Central memory CD8-positive, alpha-beta T cell (primary cell): ENCODE measurements at regions not wholly inside any gene's neighbourhood (a gene's known extent, or its start where the extent isn't known, plus 50 kb on each side); places are given as distances from the start of the nearest gene placed in this dataset.

Experiments
- ATAC-seq: fragments of 150-1000 bp; cut with Tn5 transposase; replicated peaks from 2 replicates; pipeline ENCODE4 v1.10.0; 2022; ENCODE audit warnings: mild to moderate bottlenecking, moderate FRiP score, moderate number of reproducible peaks; ENCODE audit not compliant: poor library complexity, severe bottlenecking; ENCODE audit errors: extremely low read depth
- DNase-seq, 2 donors: peaks; one replicate each; pipeline ENCODE4 v3.0.0; 2021; ENCODE audit warnings: low spot score in 2 of 2
- H3K27ac Mint-ChIP-seq: one replicate; pipeline ENCODE4 v1.8.0; 2022; ENCODE audit warnings: low read depth, mild to moderate bottlenecking, moderate library complexity, mixed read lengths
- H3K27me3 Mint-ChIP-seq: one replicate; pipeline ENCODE4 v1.8.0; 2022; ENCODE audit warnings: mixed read lengths
- H3K36me3 Mint-ChIP-seq: one replicate; pipeline ENCODE4 v1.8.0; 2022; ENCODE audit warnings: mild to moderate bottlenecking, moderate library complexity, mixed read lengths; ENCODE audit not compliant: insufficient read depth
- H3K4me1 Mint-ChIP-seq: one replicate; pipeline ENCODE4 v1.8.0; 2022; ENCODE audit warnings: mixed read lengths
- H3K4me3 Mint-ChIP-seq: one replicate; pipeline ENCODE4 v1.8.0; 2022; ENCODE audit warnings: mild to moderate bottlenecking, moderate library complexity, mixed read lengths
- H3K9me3 Mint-ChIP-seq: one replicate; pipeline ENCODE4 v1.8.0; 2022; ENCODE audit warnings: mixed read lengths

- Mint-ChIP-seq H3K4me1 (peaks cover 5% of the 10 kb centered on the region), H3K9me3 (no peaks in the 10 kb centered on the region), H3K4me3 (no peak overlapping the region), H3K27ac (no peak overlapping the region), H3K36me3 (no peaks in the 10 kb centered on the region), H3K27me3 (peaks cover 23% of the 10 kb centered on the region)
- ATAC-seq (no peak), DNase-seq (no peak)
Measured at GRCh38 chr5:107063511-107063910, 607.2 kb downstream of the EFNA5 start.

DNA sequence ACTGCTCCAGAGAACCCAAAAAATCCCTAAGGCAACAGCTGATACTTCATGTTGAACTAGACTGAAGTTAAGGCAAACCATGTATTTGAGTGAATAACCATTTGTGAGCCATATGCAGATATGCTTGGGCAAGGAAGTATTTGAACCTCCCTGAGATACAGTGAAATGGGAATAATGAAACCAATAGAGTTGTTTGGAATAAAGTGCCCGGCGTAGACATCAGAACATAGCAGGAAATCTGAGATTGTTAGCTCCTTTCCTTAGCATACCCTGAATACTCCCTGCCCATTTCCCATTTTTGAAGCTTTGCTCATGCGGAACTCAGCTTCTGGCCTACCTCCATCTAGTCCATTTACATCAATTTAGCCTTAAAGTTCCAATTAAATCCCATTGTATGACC, 611.9 kb downstream of the EFNA5 start:
- ATAC-seq, result no peak
- peaks cover 2% of the 10 kb centered on the region for H3K27me3 Mint-ChIP-seq
- H3K4me3 Mint-ChIP-seq, result no peak overlapping the region
- H3K9me3 Mint-ChIP-seq, result no peaks in the 10 kb centered on the region
- no peak for DNase-seq
- no peak overlapping the region for H3K27ac Mint-ChIP-seq
- no peaks in the 10 kb centered on the region for H3K36me3 Mint-ChIP-seq
- no peaks in the 10 kb centered on the region for H3K4me1 Mint-ChIP-seq

GRCh38 chr5:107058235-107058634, 612.5 kb downstream of the EFNA5 start:
- no peaks in the 10 kb centered on the region for H3K4me1 Mint-ChIP-seq
- DNase-seq, result no peak
- H3K36me3 Mint-ChIP-seq, result no peaks in the 10 kb centered on the region
- no peaks in the 10 kb centered on the region for H3K9me3 Mint-ChIP-seq
- no peak overlapping the region for H3K27ac Mint-ChIP-seq
- H3K27me3 Mint-ChIP-seq, result no peaks in the 10 kb centered on the region
- H3K4me3 Mint-ChIP-seq, result no peak overlapping the region
- no peak for ATAC-seq

DNA sequence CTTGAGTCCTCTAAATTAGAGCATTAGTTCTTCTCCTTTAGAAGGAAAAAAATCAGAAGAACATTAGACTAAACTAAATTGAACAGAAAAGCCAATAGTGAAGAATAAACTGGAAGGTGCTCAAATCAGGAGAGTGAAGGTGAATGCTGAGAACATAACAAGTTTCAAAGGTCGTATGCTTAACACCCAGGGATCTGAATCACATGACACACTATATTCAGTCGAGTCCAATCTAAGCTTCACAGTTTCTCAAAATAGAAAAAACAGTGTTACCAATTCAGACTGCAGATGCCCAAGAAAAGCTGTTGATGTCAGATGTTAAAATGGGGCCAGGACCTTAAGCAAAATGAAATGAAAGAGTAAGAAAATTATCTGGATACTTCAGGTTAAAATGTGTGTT, 614.5 kb downstream of the EFNA5 start:
- Mint-ChIP-seq H3K27me3 (no peaks in the 10 kb centered on the region), H3K4me3 (no peak overlapping the region), H3K36me3 (no peaks in the 10 kb centered on the region), H3K4me1 (no peaks in the 10 kb centered on the region), H3K9me3 (no peaks in the 10 kb centered on the region), H3K27ac (no peak overlapping the region)
- DNase-seq (no peak), ATAC-seq (no peak)

DNA sequence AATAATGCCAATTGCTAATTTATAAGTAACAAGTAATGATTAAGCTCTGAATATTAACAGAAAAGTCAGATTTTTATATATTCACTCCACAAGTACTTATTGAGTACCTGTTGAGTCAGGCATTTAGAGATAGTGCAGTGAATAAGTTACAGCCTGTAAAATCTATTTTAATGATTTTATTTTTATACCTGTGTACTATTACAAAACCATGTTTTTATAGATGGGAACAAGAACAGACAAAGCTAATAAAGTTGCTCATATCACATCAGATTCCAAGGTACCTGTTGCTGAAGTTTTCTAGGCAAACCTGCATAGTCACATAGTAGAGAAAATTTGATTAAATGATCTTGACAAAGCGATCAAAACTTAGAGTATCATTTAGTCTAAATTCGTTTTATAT, 623.7 kb downstream of the EFNA5 start:
- Mint-ChIP-seq H3K4me3 (no peak overlapping the region), H3K36me3 (peaks cover 3% of the 10 kb centered on the region), H3K27ac (no peak overlapping the region), H3K9me3 (no peaks in the 10 kb centered on the region), H3K4me1 (no peaks in the 10 kb centered on the region), H3K27me3 (peaks cover 42% of the 10 kb centered on the region)
- ATAC-seq (no peak), DNase-seq (no peak)

DNA sequence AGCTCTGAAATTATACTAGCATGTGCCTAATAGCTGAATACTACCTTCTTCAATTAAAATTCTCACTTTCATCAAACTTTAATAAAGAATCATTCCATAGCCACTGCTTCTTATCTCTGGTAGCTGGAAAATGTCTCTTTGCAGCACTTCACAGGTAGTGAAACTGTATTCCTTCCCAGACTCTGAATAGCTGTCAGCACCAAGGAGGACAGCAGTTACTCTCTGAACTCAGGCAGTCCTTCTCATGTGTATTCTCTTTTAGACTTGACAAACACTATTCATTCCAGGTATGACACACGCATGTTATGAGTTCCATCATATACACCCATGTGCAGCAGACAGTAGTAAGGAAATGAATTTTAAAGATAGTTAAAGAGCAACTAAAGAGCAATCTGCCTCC, 627.1 kb downstream of the EFNA5 start:
- no peak overlapping the region for H3K4me3 Mint-ChIP-seq
- H3K4me1 Mint-ChIP-seq, result no peaks in the 10 kb centered on the region
- ATAC-seq (no peak), DNase-seq (no peak)
- H3K27me3 Mint-ChIP-seq, result peaks cover 33% of the 10 kb centered on the region
- no peak overlapping the region for H3K27ac Mint-ChIP-seq
- no peaks in the 10 kb centered on the region for H3K9me3 Mint-ChIP-seq
- no peaks in the 10 kb centered on the region for H3K36me3 Mint-ChIP-seq

GRCh38 chr5:107040907-107041306, 629.8 kb downstream of the EFNA5 start:
- Mint-ChIP-seq H3K9me3 (no peaks in the 10 kb centered on the region), H3K27me3 (peaks cover 20% of the 10 kb centered on the region), H3K27ac (no peak overlapping the region), H3K4me1 (no peaks in the 10 kb centered on the region), H3K4me3 (no peak overlapping the region), H3K36me3 (no peaks in the 10 kb centered on the region)
- DNase-seq, result no peak
- ATAC-seq, result no peak

- Mint-ChIP-seq H3K27me3 (peaks cover 16% of the 10 kb centered on the region), H3K36me3 (no peaks in the 10 kb centered on the region), H3K9me3 (no peaks in the 10 kb centered on the region), H3K4me3 (no peak overlapping the region), H3K4me1 (no peaks in the 10 kb centered on the region), H3K27ac (no peak overlapping the region)
- ATAC-seq (no peak), DNase-seq (no peak)
Measured at GRCh38 chr5:107032629-107033028, 638.1 kb downstream of the EFNA5 start.

GRCh38 chr5:107028938-107029337, 641.8 kb downstream of the EFNA5 start:
- Mint-ChIP-seq H3K4me3 (no peak overlapping the region), H3K9me3 (no peaks in the 10 kb centered on the region), H3K27me3 (peaks cover 30% of the 10 kb centered on the region), H3K27ac (no peak overlapping the region), H3K4me1 (no peaks in the 10 kb centered on the region), H3K36me3 (no peaks in the 10 kb centered on the region)
- ATAC-seq, result no peak
- DNase-seq, result no peak

DNA sequence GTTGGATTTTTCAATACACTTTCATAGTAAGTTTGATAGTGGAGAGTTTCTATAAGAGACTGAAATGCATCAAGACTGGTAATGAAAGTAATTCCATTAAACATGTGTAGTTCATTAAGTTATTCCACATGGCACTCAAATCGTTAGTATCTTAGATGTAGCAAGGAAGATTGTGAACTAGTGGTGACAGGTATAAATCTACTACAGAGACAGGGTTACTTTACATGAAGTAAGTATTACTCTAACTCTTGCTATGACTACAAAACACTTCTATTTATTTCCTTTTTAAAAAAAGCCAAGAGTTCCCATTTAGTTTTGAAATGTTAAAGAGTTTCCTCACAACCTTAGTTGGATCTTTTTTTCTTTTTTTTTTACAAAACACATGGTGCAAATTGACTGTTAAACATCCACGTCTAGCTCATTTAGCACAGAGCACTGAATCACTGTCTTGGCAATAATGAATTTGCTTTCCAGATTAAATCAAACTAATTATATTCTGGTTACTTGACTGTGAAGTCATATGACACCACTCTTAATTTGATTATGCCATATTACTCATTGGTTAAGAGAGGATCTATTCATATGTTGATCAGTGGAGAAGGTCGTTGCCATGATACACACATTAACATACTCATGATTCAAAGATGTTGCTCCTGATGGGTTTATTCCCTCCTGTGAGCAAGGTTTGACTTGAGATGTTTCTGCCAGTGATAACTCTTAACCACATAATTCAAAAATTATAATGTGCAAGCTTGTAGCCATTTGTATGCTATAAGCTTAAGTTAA, 644.8 kb downstream of the EFNA5 start:
- no peaks in the 10 kb centered on the region for H3K9me3 Mint-ChIP-seq
- DNase-seq (no peak), ATAC-seq (no peak)
- peaks cover 44% of the 10 kb centered on the region for H3K27me3 Mint-ChIP-seq
- H3K36me3 Mint-ChIP-seq, result no peaks in the 10 kb centered on the region
- no peaks in the 10 kb centered on the region for H3K4me1 Mint-ChIP-seq
- no peak overlapping the region for H3K27ac Mint-ChIP-seq
- no peak overlapping the region for H3K4me3 Mint-ChIP-seq

DNA sequence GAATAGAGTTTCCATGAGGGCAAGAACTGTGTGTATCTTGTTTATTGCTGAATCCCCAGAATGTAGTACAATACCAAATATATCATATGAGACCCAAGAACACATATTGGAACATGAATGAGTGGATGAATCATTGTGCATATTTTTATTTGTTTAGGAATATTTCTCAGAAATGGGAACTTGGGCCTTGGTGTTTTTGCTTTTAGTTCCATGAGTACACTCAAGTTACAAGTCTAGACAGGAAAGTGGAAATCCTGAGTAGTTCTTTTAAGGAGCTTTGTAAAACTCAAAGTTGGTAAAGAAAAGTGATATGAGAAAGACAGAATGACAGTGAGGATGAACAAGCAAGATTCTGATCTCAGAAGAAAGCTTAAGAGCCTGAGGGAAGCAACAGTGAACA, 647.0 kb downstream of the EFNA5 start:
- DNase-seq (no peak), ATAC-seq (no peak)
- peaks cover 29% of the 10 kb centered on the region for H3K27me3 Mint-ChIP-seq
- H3K4me1 Mint-ChIP-seq, result no peaks in the 10 kb centered on the region
- no peaks in the 10 kb centered on the region for H3K36me3 Mint-ChIP-seq
- H3K27ac Mint-ChIP-seq, result no peak overlapping the region
- H3K4me3 Mint-ChIP-seq, result no peak overlapping the region
- H3K9me3 Mint-ChIP-seq, result no peaks in the 10 kb centered on the region

DNA sequence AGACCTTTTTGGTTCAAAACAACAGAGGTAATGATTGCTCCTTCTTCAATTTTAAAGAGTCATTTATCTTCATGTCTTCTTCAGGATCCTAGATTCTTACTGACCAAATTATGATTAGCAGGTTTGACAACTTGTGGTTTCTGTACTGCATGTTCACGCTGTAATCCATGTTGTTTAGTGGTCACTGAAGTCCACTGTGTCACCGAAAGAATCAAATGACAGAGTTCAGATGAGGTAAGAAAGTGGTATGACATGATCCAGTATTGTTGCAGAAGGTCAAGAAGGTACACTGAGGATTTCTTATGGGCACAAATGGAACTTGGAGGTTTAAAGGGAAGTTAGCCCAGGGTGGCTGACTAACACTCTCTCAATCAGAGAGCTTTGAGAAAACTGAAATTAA, 649.2 kb downstream of the EFNA5 start:
- Mint-ChIP-seq H3K27ac (no peak overlapping the region), H3K4me3 (no peak overlapping the region), H3K27me3 (peaks cover 34% of the 10 kb centered on the region), H3K4me1 (no peaks in the 10 kb centered on the region), H3K9me3 (no peaks in the 10 kb centered on the region), H3K36me3 (no peaks in the 10 kb centered on the region)
- no peak for ATAC-seq
- no peak for DNase-seq

DNA sequence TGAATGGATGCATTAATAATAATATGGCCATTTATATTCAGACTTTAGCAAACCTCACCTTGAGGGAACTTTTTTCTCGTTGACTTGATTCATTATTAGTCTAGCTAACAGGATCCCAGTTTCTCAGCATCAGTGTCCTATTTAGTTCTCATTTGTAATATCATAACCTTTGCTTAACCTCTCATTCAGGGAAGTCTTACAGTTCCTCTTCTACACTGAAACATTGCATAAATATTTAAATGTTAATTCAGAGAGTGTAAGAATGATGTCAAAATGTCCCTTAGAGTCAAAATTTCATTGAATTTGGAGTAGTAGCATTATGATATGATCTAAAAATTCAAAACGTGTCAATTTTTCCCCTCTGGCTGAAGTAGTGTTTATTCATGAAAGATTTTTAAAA, 650.1 kb downstream of the EFNA5 start:
- no peaks in the 10 kb centered on the region for H3K9me3 Mint-ChIP-seq
- no peak for ATAC-seq
- H3K4me3 Mint-ChIP-seq, result no peak overlapping the region
- DNase-seq, result no peak
- H3K4me1 Mint-ChIP-seq, result no peaks in the 10 kb centered on the region
- no peak overlapping the region for H3K27ac Mint-ChIP-seq
- no peaks in the 10 kb centered on the region for H3K36me3 Mint-ChIP-seq
- peaks cover 33% of the 10 kb centered on the region for H3K27me3 Mint-ChIP-seq
